Astrocyte (in vitro differentiated cells and primary cell): ENCODE measurements at regions not wholly inside any gene's neighbourhood (a gene's known extent, or its start where the extent isn't known, plus 50 kb on each side); places are given as distances from the start of the nearest gene placed in this dataset.
A peak's percentile ranks its signal among the peaks of the same experiment; 100 is the strongest.

Experiments used
- DNase-seq: peaks from one replicate; pipeline ENCODE4 v3.0.0-alpha.2; 2010; ENCODE audit warnings: low read depth
- FAIRE-seq: peaks from 2 replicates; lab custom pipeline; 2011; peaks lifted over from hg19 to GRCh38; lab: Jason Lieb, UNC
- H2AFZ ChIP-seq: 2 replicates; pipeline ENCODE4 v1.6.0; 2012; ENCODE audit warnings: low read depth, low read length, inconsistent platforms
- H3K27ac ChIP-seq: 2 replicates; pipeline ENCODE4 v1.5.1; 2011; ENCODE audit warnings: low read depth, low read length, inconsistent platforms
- H3K27me3 ChIP-seq: 2 replicates; pipeline ENCODE4 v1.6.0; 2011; ENCODE audit warnings: low read length, inconsistent platforms; ENCODE audit not compliant: insufficient read depth
- H3K36me3 ChIP-seq: 2 replicates; pipeline ENCODE4 v1.5.1; 2011; ENCODE audit warnings: low read length, inconsistent platforms; ENCODE audit not compliant: insufficient read depth
- H3K4me1 ChIP-seq: 2 replicates; pipeline ENCODE4 v1.5.1; 2011; ENCODE audit warnings: low read length, inconsistent platforms; ENCODE audit not compliant: insufficient read depth
- H3K4me2 ChIP-seq: 2 replicates; pipeline ENCODE4 v1.6.0; 2012; ENCODE audit warnings: low read length, inconsistent platforms
- H3K4me3 ChIP-seq: 2 replicates; pipeline ENCODE4 v1.5.1; 2011; ENCODE audit warnings: low read depth, mild to moderate bottlenecking, low read length, inconsistent platforms; ENCODE audit not compliant: insufficient read depth
- H3K79me2 ChIP-seq: 2 replicates; pipeline ENCODE4 v1.6.0; 2012; ENCODE audit warnings: mild to moderate bottlenecking, low read length, inconsistent platforms; ENCODE audit not compliant: insufficient read depth
- H3K9ac ChIP-seq: 2 replicates; pipeline ENCODE4 v1.6.0; 2012; ENCODE audit warnings: mild to moderate bottlenecking, low read length, inconsistent platforms
- H3K9me3 ChIP-seq: 2 replicates; pipeline ENCODE4 v1.5.1; 2012; ENCODE audit warnings: low read depth, mild to moderate bottlenecking, low read length, inconsistent platforms; ENCODE audit not compliant: insufficient read depth
- H4K20me1 ChIP-seq: 2 replicates; pipeline ENCODE4 v1.6.0; 2012; ENCODE audit warnings: low read length, inconsistent platforms; ENCODE audit not compliant: insufficient read depth
- H3K27ac Mint-ChIP-seq: one replicate; pipeline ENCODE4 v1.8.0; 2021; ENCODE audit warnings: mild to moderate bottlenecking, mixed read lengths; ENCODE audit not compliant: unreplicated experiment
- H3K27me3 Mint-ChIP-seq: one replicate; pipeline ENCODE4 v1.8.0; 2021; ENCODE audit warnings: low read depth, mixed read lengths; ENCODE audit not compliant: unreplicated experiment
- H3K36me3 Mint-ChIP-seq: one replicate; pipeline ENCODE4 v1.8.0; 2021; ENCODE audit warnings: low read depth, mixed read lengths; ENCODE audit not compliant: unreplicated experiment
- H3K4me1 Mint-ChIP-seq: one replicate; pipeline ENCODE4 v1.8.0; 2021; ENCODE audit warnings: low read depth, mixed read lengths; ENCODE audit not compliant: unreplicated experiment
- H3K4me3 Mint-ChIP-seq: one replicate; pipeline ENCODE4 v1.8.0; 2021; ENCODE audit warnings: mild to moderate bottlenecking, moderate library complexity, mixed read lengths; ENCODE audit not compliant: unreplicated experiment
- H3K9me3 Mint-ChIP-seq: one replicate; pipeline ENCODE4 v1.8.0; 2021; ENCODE audit warnings: mild to moderate bottlenecking, mixed read lengths; ENCODE audit not compliant: unreplicated experiment
- EZH2 ChIP-seq: IDR thresholded peaks from 2 replicates; pipeline ENCODE4 v1.6.1; 2012; ENCODE audit warnings: mild to moderate bottlenecking, low read length, inconsistent platforms; ENCODE audit not compliant: insufficient read depth
- TF ChIP-seq, protein P1 (sequence below): IDR thresholded peaks from 2 replicates; pipeline ENCODE4 v1.5.1; 2011; ENCODE audit warnings: low read depth, mild to moderate bottlenecking, inconsistent platforms, low read length, moderate library complexity; ENCODE audit not compliant: insufficient read depth

GRCh38 chr13:99796175-99796819, 175.3 kb downstream of the ZIC5 start:
- Histone ChIP-seq H3K9ac (no peak overlapping the region), H3K9me3 (no peaks in the 10 kb centered on the region), H3K4me1 (no peaks in the 10 kb centered on the region), H3K4me2 (no peak overlapping the region), H3K4me3 (no peak overlapping the region), H3K36me3 (no peaks in the 10 kb centered on the region), H3K27ac (no peak overlapping the region), H3K27me3 (no peaks in the 10 kb centered on the region), H4K20me1 (no peaks in the 10 kb centered on the region), H2AFZ (no peak overlapping the region), H3K79me2 (no peaks in the 10 kb centered on the region)
- Mint-ChIP-seq H3K27me3 (peaks cover 3% of the 10 kb centered on the region), H3K36me3 (no peaks in the 10 kb centered on the region), H3K4me1 (peaks cover 2% of the 10 kb centered on the region), H3K9me3 (no peaks in the 10 kb centered on the region), H3K27ac (no peak overlapping the region), H3K4me3 (no peak overlapping the region)
- TF ChIP-seq, protein P1, sequence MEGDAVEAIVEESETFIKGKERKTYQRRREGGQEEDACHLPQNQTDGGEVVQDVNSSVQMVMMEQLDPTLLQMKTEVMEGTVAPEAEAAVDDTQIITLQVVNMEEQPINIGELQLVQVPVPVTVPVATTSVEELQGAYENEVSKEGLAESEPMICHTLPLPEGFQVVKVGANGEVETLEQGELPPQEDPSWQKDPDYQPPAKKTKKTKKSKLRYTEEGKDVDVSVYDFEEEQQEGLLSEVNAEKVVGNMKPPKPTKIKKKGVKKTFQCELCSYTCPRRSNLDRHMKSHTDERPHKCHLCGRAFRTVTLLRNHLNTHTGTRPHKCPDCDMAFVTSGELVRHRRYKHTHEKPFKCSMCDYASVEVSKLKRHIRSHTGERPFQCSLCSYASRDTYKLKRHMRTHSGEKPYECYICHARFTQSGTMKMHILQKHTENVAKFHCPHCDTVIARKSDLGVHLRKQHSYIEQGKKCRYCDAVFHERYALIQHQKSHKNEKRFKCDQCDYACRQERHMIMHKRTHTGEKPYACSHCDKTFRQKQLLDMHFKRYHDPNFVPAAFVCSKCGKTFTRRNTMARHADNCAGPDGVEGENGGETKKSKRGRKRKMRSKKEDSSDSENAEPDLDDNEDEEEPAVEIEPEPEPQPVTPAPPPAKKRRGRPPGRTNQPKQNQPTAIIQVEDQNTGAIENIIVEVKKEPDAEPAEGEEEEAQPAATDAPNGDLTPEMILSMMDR: no peak
- TF ChIP-seq EZH2: no peak
- no peak for FAIRE-seq
- DNase-seq: peak; percentile 10

DNA sequence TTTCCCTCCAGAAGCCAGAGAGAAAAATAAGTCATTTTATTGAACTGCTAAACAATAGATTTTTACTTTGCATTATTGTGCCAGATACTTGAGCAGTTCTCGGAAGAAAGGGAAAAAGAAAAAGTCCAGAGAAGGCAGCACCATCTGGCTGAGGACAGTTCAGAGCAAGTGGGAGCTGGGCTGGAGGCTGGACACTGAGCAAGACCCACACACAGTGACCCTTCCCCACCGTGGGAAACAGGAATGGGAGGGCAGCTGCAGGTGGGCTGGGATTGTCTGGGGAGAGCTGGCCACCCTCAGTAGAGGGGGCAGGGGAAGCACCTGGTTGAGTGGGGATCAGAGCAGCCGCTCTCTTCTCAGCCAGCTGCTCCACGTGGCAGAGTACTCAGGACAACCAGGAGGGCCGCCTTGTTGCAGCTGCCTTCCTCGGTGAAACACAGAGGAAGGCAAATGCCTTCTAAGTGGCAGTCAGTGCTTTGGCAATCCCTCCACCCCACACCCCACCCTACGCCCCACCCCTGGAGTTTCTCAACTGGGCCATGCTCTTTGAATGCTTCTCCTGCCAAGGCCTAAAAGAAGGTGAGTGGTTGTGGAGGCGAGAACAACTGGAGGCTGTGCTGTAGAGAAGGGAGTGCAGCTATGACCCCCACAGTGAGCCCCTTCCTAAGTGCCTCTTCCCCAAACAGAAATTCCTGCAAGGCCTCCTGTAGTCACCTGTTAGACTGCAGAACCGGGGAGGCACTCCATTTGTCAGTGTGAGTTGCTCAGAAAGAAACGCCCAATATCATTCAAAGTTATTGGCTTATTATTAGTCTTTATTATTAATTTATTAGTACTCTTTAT, 179.3 kb downstream of the ZIC5 start:
- Histone ChIP-seq H3K4me3 (no peak overlapping the region), H3K36me3 (no peaks in the 10 kb centered on the region), H3K27ac (no peak overlapping the region), H2AFZ (no peak overlapping the region), H3K4me1 (no peaks in the 10 kb centered on the region), H4K20me1 (no peaks in the 10 kb centered on the region), H3K9me3 (no peaks in the 10 kb centered on the region), H3K27me3 (no peaks in the 10 kb centered on the region), H3K4me2 (no peak overlapping the region), H3K79me2 (no peaks in the 10 kb centered on the region), H3K9ac (no peak overlapping the region)
- Mint-ChIP-seq H3K36me3 (no peaks in the 10 kb centered on the region), H3K9me3 (peaks cover 6% of the 10 kb centered on the region), H3K4me3 (no peak overlapping the region), H3K4me1 (no peaks in the 10 kb centered on the region), H3K27ac (no peak overlapping the region), H3K27me3 (peaks cover 3% of the 10 kb centered on the region)
- TF ChIP-seq, protein P1: no peak
- no peak for TF ChIP-seq EZH2
- FAIRE-seq (no peak), DNase-seq (no peak)
